Panc1 (cell line): ENCODE measurements at regions not wholly inside any gene's neighbourhood (a gene's known extent, or its start where the extent isn't known, plus 50 kb on each side); places are given as distances from the start of the nearest gene placed in this dataset.

Source experiments
- ATAC-seq: fragments of 200-7000 bp; cut with Tn5 transposase; 2 replicates; pipeline ENCODE4 v1.9.1; 2020; ENCODE audit warnings: mild to moderate bottlenecking, moderate library complexity
- BruUV-seq: library from RNA; stranded (reverse); fragments of 400-500 nt; replicated peaks from 2 replicates; lab custom pipeline; 2021; lab: Mats Ljungman, UMichigan
- CTCF ChIA-PET: fragments of 300-600 bp; sonication (Branson Sonifier 250); formaldehyde crosslinking; loops from one replicate; lab custom pipeline; 2022; ENCODE audit warnings: antibody characterized with exemption; lab: Charles Lee
- POLR2A ChIA-PET: fragments of 300-600 bp; sonication (Branson Sonifier 250); formaldehyde crosslinking; loops from one replicate; lab custom pipeline; 2022; ENCODE audit warnings: antibody characterized with exemption; lab: Charles Lee
- DNase-seq: peaks from one replicate; pipeline ENCODE4 v3.0.0-alpha.2; 2010; ENCODE audit warnings: low read depth, low spot score
- H3K27ac ChIP-seq: 2 replicates; pipeline ENCODE4 v1.5.1; 2011; ENCODE audit warnings: mild to moderate bottlenecking, low read length, inconsistent platforms
- H3K27me3 ChIP-seq: fragments of 200-500 bp; sonication (Bioruptor generic); 2 replicates; pipeline ENCODE4 v1.6.0; 2014; ENCODE audit warnings: low read length, inconsistent platforms; ENCODE audit not compliant: control insufficient read depth, insufficient read depth
- H3K36me3 ChIP-seq: fragments of 200-500 bp; sonication (Bioruptor generic); 2 replicates; pipeline ENCODE4 v1.5.1; 2014; ENCODE audit warnings: inconsistent platforms, mild to moderate bottlenecking, low read length, moderate library complexity; ENCODE audit not compliant: control insufficient read depth, insufficient read depth
- H3K4me1 ChIP-seq: 2 replicates; pipeline ENCODE4 v1.5.1; 2011; ENCODE audit warnings: inconsistent platforms, mild to moderate bottlenecking, low read length, moderate library complexity; ENCODE audit not compliant: control insufficient read depth, insufficient read depth
- H3K4me3 ChIP-seq, 2 experiments: 2 replicates each; pipeline ENCODE4 v1.5.1; 2011 to 2012; ENCODE audit warnings: low read depth in 2 of 2, low read length in 2 of 2, mild to moderate bottlenecking in 2 of 2, inconsistent platforms in 1 of 2, moderate library complexity in 1 of 2
- H3K9me3 ChIP-seq: fragments of 200-500 bp; sonication (Bioruptor generic); 2 replicates; pipeline ENCODE4 v1.5.1; 2014; ENCODE audit warnings: low read depth, mild to moderate bottlenecking, inconsistent platforms, low read length, moderate library complexity; ENCODE audit not compliant: control insufficient read depth, insufficient read depth
- CTCF ChIP-seq: fragments of 450-650 bp; IDR thresholded peaks from 2 replicates; pipeline ENCODE4 v1.5.1; 2017; ENCODE audit warnings: mild to moderate bottlenecking
- POLR2AphosphoS5 ChIP-seq: IDR thresholded peaks from 2 replicates; pipeline ENCODE4 v1.6.1; 2012; ENCODE audit warnings: mild to moderate bottlenecking, low read depth, low read length, moderate library complexity
- REST ChIP-seq, 2 experiments: IDR thresholded peaks; 2 replicates each; pipeline ENCODE4 v1.6.1; 2011 to 2012; ENCODE audit warnings: low read depth in 2 of 2, control low read depth in 1 of 2, low read length in 1 of 2, mild to moderate bottlenecking in 1 of 2, moderate library complexity in 1 of 2; ENCODE audit not compliant: insufficient read depth in 1 of 2
- SIN3A ChIP-seq: IDR thresholded peaks from 2 replicates; pipeline ENCODE4 v1.6.1; 2012; ENCODE audit warnings: low read depth, mild to moderate bottlenecking, low read length, moderate library complexity, borderline replicate concordance; ENCODE audit not compliant: insufficient read depth
- TCF7L2 ChIP-seq: IDR thresholded peaks from 2 replicates; pipeline ENCODE4 v1.6.1; 2011; ENCODE audit warnings: mild to moderate bottlenecking, low read depth, low read length, inconsistent platforms
- in situ Hi-C: cut with HindIII; loops from 2 replicates; pipeline ENCODE4 v1.10.0; 2016; ENCODE audit warnings: low sequenced_read_pairs, low pct_unique_long_range_greater_than_20kb
- intact Hi-C: fragments of 100-400 bp; cut with micrococcal nuclease; formaldehyde crosslinking; loops from one replicate; pipeline ENCODE4 v1.10.0; 2022; ENCODE audit not compliant: unreplicated experiment

- intact Hi-C loops = no loop called here
- no TSS peak for BruUV-seq
- no peaks in the 10 kb centered on the region for H3K4me1 ChIP-seq
- no peak for TF ChIP-seq REST (IDR thresholded peaks at IDR 0.05; ENCODE audit: insufficient read depth in 1 of 2, low read depth in 2 of 2, low read length in 1 of 2)
- TF ChIP-seq POLR2AphosphoS5 = no peak
- TF ChIP-seq SIN3A = no peak
- no peak for TF ChIP-seq TCF7L2
- TF ChIP-seq CTCF = no peak
- H3K9me3 ChIP-seq = no peaks in the 10 kb centered on the region
- CTCF ChIA-PET = interaction anchor here (0.7 kb wide), 1 partner anchor 12 kb away, joined by 4 read pairs; no protein-coding TSS in a partner anchor
- in situ Hi-C loops = no loop called here
- POLR2A ChIA-PET = interaction anchor here (0.6 kb wide), 1 partner anchor 1053 kb away, joined by 5 read pairs; no protein-coding TSS in a partner anchor
- H3K36me3 ChIP-seq = no peaks in the 10 kb centered on the region
- no peak overlapping the region for H3K4me3 ChIP-seq
- H3K27me3 ChIP-seq = no peaks in the 10 kb centered on the region
- no peak overlapping the region for H3K27ac ChIP-seq
- ATAC-seq (no peak), DNase-seq (no peak)
Observed at GRCh38 chr7:19353180-19353579, 208.0 kb upstream of the FERD3L start.

GRCh38 chr7:19352305-19352695 lies 207.1 kb upstream of the FERD3L start:
- intact Hi-C loops (no loop called here), in situ Hi-C loops (no loop called here)
- Histone ChIP-seq H3K27ac (no peak overlapping the region), H3K36me3 (no peaks in the 10 kb centered on the region), H3K9me3 (no peaks in the 10 kb centered on the region), H3K27me3 (no peaks in the 10 kb centered on the region), H3K4me1 (no peaks in the 10 kb centered on the region), H3K4me3 (no peak overlapping the region)
- TF ChIP-seq REST (IDR thresholded peaks at IDR 0.05; ENCODE audit: insufficient read depth in 1 of 2, low read depth in 2 of 2, low read length in 1 of 2) (no peak), POLR2AphosphoS5 (no peak), TCF7L2 (no peak), CTCF (no peak), SIN3A (no peak)
- CTCF ChIA-PET = no interaction called here
- POLR2A ChIA-PET = interaction anchor here (0.6 kb wide), 1 partner anchor 140 kb away, joined by 14 read pairs; no protein-coding TSS in a partner anchor
- no TSS peak for BruUV-seq
- ATAC-seq = no peak
- DNase-seq = no peak
